ENCODE measurements at regions not wholly inside any gene's neighbourhood (a gene's known extent, or its start where the extent isn't known, plus 50 kb on each side); places are given as distances from the start of the nearest gene placed in this dataset.

DNA sequence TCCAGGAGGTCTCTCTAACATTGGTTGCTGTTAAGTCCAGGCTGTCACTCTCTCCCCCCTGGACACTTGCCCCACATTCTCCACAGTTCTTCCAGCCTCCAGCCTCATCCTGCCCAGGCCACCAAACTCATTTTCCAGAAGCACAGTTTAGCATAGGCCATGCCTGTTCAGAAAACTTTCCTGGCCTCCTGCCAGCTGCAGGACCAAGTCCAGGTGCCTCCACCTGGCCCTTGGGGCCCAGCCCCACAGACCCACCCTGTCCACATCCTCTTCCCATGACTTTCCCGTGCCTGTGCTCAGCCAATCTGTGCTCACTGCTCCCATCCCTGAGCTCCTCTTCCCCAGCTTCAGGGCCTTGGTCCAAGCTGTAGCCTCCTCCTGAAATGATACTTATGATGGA, 905.0 kb downstream of the UQCRFS1 start:
- Histone ChIP-seq H4K91ac (ENCODE audit: low read depth, low read length, poor library complexity) (no peak overlapping the region), H3K4me2 (ENCODE audit: insufficient read depth, low read length, poor library complexity, severe bottlenecking) (no peak overlapping the region), H3K9ac (ENCODE audit: low read depth, low read length, poor library complexity) (no peak overlapping the region), H3K27me3 (ENCODE audit: control insufficient read depth in 3 of 3, insufficient read depth in 3 of 3, low read depth in 1 of 3, low read length in 3 of 3) (no peaks in the 10 kb centered on the region), H3K4ac (ENCODE audit: low read length) (no peak overlapping the region), H2BK15ac (ENCODE audit: low read length) (no peak overlapping the region), H3K79me1 (ENCODE audit: low read depth, low read length) (no peaks in the 10 kb centered on the region), H2BK120ac (ENCODE audit: low read depth, low read length) (no peak overlapping the region), H2BK12ac (ENCODE audit: low read length) (no peak overlapping the region), H3K36me3 (replicated peaks in 1 of 2; ENCODE audit: control insufficient read depth in 2 of 2, insufficient read depth in 2 of 2, low read length in 2 of 2) (no peaks in the 10 kb centered on the region), H3K27ac (replicated peaks; ENCODE audit: low read length) (no peak overlapping the region), H2AFZ (ENCODE audit: low read length) (no peak overlapping the region), H2BK5ac (ENCODE audit: low read length) (no peak overlapping the region), H3K18ac (ENCODE audit: low read length) (peak overlapping the region; percentile 39), H3K23ac (ENCODE audit: low read depth, low read length, poor library complexity) (no peak overlapping the region), H2AK5ac (ENCODE audit: low read depth, low read length) (no peak overlapping the region), H3K14ac (ENCODE audit: low read length) (no peak overlapping the region), H4K8ac (ENCODE audit: low read depth, low read length) (no peak overlapping the region), H3K9me3 (replicated peaks in 1 of 2; ENCODE audit: control insufficient read depth in 2 of 2, insufficient read depth in 1 of 2, low read depth in 1 of 2, low read length in 2 of 2) (no peaks in the 10 kb centered on the region), H3K4me1 (ENCODE audit: control insufficient read depth in 2 of 2, insufficient read depth in 1 of 2, low read depth in 1 of 2, low read length in 2 of 2) (no peaks in the 10 kb centered on the region), H3K4me3 (ENCODE audit: low read length in 2 of 2) (no peak overlapping the region)
- no CpG with 5 or more reads among the region's 1 CpG for WGBS, 2 donors (ENCODE audit: extremely low coverage in 2 of 2, insufficient read length in 2 of 2, insufficient replicate concordance in 1 of 2)
- no peak for DNase-seq (ENCODE audit: low spot score)

DNA sequence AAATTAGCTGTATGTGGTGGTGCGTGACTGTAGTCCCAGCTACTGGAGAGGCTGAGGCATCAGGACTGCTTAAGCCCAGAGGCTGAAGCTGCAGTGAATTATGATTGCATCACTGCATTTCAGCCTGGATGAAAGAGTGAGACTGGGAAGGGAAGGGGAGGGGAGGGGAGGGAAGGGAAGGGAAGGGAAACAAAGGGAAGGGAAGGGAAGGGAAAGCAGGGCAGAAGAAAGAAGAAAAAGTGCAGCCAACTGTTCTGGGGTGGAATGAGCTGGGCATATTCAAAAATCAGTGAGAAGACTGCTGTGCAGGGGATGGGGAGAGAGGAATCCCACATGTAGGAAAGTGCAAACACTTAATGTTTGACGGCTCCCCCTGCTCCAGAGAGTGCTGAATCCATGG, 905.5 kb downstream of the UQCRFS1 start:
- Histone ChIP-seq H3K36me3 (replicated peaks in 1 of 2; ENCODE audit: control insufficient read depth in 2 of 2, insufficient read depth in 2 of 2, low read length in 2 of 2) (no peaks in the 10 kb centered on the region), H3K27ac (replicated peaks; ENCODE audit: low read length) (no peak overlapping the region), H3K14ac (ENCODE audit: low read length) (no peak overlapping the region), H3K9me3 (replicated peaks in 1 of 2; ENCODE audit: control insufficient read depth in 2 of 2, insufficient read depth in 1 of 2, low read depth in 1 of 2, low read length in 2 of 2) (no peaks in the 10 kb centered on the region), H2AK5ac (ENCODE audit: low read depth, low read length) (no peak overlapping the region), H2BK12ac (ENCODE audit: low read length) (no peak overlapping the region), H3K9ac (ENCODE audit: low read depth, low read length, poor library complexity) (no peak overlapping the region), H4K8ac (ENCODE audit: low read depth, low read length) (no peak overlapping the region), H2BK15ac (ENCODE audit: low read length) (no peak overlapping the region), H3K4me2 (ENCODE audit: insufficient read depth, low read length, poor library complexity, severe bottlenecking) (no peak overlapping the region), H3K27me3 (ENCODE audit: control insufficient read depth in 3 of 3, insufficient read depth in 3 of 3, low read depth in 1 of 3, low read length in 3 of 3) (no peaks in the 10 kb centered on the region), H2BK5ac (ENCODE audit: low read length) (no peak overlapping the region), H2AFZ (ENCODE audit: low read length) (no peak overlapping the region), H4K91ac (ENCODE audit: low read depth, low read length, poor library complexity) (no peak overlapping the region), H3K4me1 (ENCODE audit: control insufficient read depth in 2 of 2, insufficient read depth in 1 of 2, low read depth in 1 of 2, low read length in 2 of 2) (no peaks in the 10 kb centered on the region), H3K4me3 (ENCODE audit: low read length in 2 of 2) (no peak overlapping the region), H3K23ac (ENCODE audit: low read depth, low read length, poor library complexity) (no peak overlapping the region), H3K79me1 (ENCODE audit: low read depth, low read length) (no peaks in the 10 kb centered on the region), H2BK120ac (ENCODE audit: low read depth, low read length) (no peak overlapping the region), H3K18ac (ENCODE audit: low read length) (peak overlapping the region; percentile 3), H3K4ac (ENCODE audit: low read length) (no peak overlapping the region)
- no CpG with 5 or more reads among the region's 2 CpGs for WGBS, 2 donors (ENCODE audit: extremely low coverage in 2 of 2, insufficient read length in 2 of 2, insufficient replicate concordance in 1 of 2)
- no peak for DNase-seq (ENCODE audit: low spot score)

DNA sequence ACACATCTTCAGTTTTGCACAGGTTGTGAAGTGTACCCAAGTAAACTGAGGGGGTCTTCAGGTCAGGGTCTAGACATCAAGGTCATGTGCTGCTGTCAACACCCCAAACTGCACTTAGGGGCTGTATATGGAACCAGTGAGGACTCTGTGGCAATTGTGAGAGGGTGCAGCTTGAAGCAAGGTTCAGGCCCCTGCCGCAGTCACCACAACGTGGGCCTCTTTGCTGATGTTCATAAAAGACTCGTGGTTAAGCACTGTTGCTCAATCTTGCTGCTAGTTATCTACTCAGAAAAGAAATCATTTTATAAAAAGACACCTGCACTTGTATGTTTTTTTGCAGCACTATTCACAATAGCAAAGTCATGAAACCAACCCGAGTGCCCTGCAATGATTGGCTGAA, 907.4 kb downstream of the UQCRFS1 start:
- Histone ChIP-seq H3K18ac (ENCODE audit: low read length) (no peak overlapping the region), H2BK15ac (ENCODE audit: low read length) (no peak overlapping the region), H3K4ac (ENCODE audit: low read length) (no peak overlapping the region), H3K9ac (ENCODE audit: low read depth, low read length, poor library complexity) (no peak overlapping the region), H3K4me2 (ENCODE audit: insufficient read depth, low read length, poor library complexity, severe bottlenecking) (no peak overlapping the region), H3K23ac (ENCODE audit: low read depth, low read length, poor library complexity) (no peak overlapping the region), H3K9me3 (replicated peaks in 1 of 2; ENCODE audit: control insufficient read depth in 2 of 2, insufficient read depth in 1 of 2, low read depth in 1 of 2, low read length in 2 of 2) (no peaks in the 10 kb centered on the region), H2AFZ (ENCODE audit: low read length) (no peak overlapping the region), H2AK5ac (ENCODE audit: low read depth, low read length) (no peak overlapping the region), H4K8ac (ENCODE audit: low read depth, low read length) (no peak overlapping the region), H2BK120ac (ENCODE audit: low read depth, low read length) (no peak overlapping the region), H4K91ac (ENCODE audit: low read depth, low read length, poor library complexity) (no peak overlapping the region), H3K27me3 (ENCODE audit: control insufficient read depth in 3 of 3, insufficient read depth in 3 of 3, low read depth in 1 of 3, low read length in 3 of 3) (no peaks in the 10 kb centered on the region), H3K79me1 (ENCODE audit: low read depth, low read length) (no peaks in the 10 kb centered on the region), H3K4me3 (ENCODE audit: low read length in 2 of 2) (no peak overlapping the region), H3K36me3 (replicated peaks in 1 of 2; ENCODE audit: control insufficient read depth in 2 of 2, insufficient read depth in 2 of 2, low read length in 2 of 2) (no peaks in the 10 kb centered on the region), H3K27ac (replicated peaks; ENCODE audit: low read length) (no peak overlapping the region), H2BK12ac (ENCODE audit: low read length) (no peak overlapping the region), H3K4me1 (ENCODE audit: control insufficient read depth in 2 of 2, insufficient read depth in 1 of 2, low read depth in 1 of 2, low read length in 2 of 2) (no peaks in the 10 kb centered on the region), H3K14ac (ENCODE audit: low read length) (no peak overlapping the region), H2BK5ac (ENCODE audit: low read length) (no peak overlapping the region)
- no CpG with 5 or more reads among the region's 4 CpGs for WGBS, 2 donors (ENCODE audit: extremely low coverage in 2 of 2, insufficient read length in 2 of 2, insufficient replicate concordance in 1 of 2)
- DNase-seq (ENCODE audit: low spot score) = no peak

DNA sequence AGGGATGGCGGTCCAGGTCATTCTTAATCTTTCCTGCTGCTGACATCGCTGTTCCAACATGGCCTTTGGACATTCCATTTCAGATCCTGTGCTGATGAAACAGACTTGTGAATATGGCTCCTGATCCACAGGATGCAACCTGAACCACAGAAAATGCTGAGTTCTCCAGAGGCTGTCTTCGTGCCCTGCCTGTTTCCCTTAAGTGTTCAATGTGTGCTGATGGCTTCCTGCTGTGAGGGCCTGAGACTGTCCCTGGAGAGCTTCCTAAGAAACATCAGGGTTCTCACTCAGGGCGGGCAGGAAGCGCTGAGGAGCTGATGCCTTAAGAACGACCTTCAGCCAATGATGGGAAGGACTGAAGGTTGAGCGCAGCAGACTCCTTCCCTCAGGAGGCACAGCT, 909.4 kb downstream of the UQCRFS1 start:
- H3K36me3 ChIP-seq (replicated peaks in 1 of 2; ENCODE audit: control insufficient read depth in 2 of 2, insufficient read depth in 2 of 2, low read length in 2 of 2) = no peaks in the 10 kb centered on the region
- H4K8ac ChIP-seq (ENCODE audit: low read depth, low read length) = no peak overlapping the region
- H3K14ac ChIP-seq (ENCODE audit: low read length) = no peak overlapping the region
- no peak overlapping the region for H2AFZ ChIP-seq (ENCODE audit: low read length)
- H3K9ac ChIP-seq (ENCODE audit: low read depth, low read length, poor library complexity) = no peak overlapping the region
- H3K4me2 ChIP-seq (ENCODE audit: insufficient read depth, low read length, poor library complexity, severe bottlenecking) = no peak overlapping the region
- H3K27me3 ChIP-seq (ENCODE audit: control insufficient read depth in 3 of 3, insufficient read depth in 3 of 3, low read depth in 1 of 3, low read length in 3 of 3) = no peaks in the 10 kb centered on the region
- H2BK120ac ChIP-seq (ENCODE audit: low read depth, low read length) = no peak overlapping the region
- no peak overlapping the region for H2BK15ac ChIP-seq (ENCODE audit: low read length)
- no peak overlapping the region for H3K4me3 ChIP-seq (ENCODE audit: low read length in 2 of 2)
- no peak overlapping the region for H2BK12ac ChIP-seq (ENCODE audit: low read length)
- no CpG with 5 or more reads among the region's 7 CpGs for WGBS, 2 donors (ENCODE audit: extremely low coverage in 2 of 2, insufficient read length in 2 of 2, insufficient replicate concordance in 1 of 2)
- H3K23ac ChIP-seq (ENCODE audit: low read depth, low read length, poor library complexity) = no peak overlapping the region
- no peak overlapping the region for H3K18ac ChIP-seq (ENCODE audit: low read length)
- no peak for DNase-seq (ENCODE audit: low spot score)
- no peaks in the 10 kb centered on the region for H3K9me3 ChIP-seq (replicated peaks in 1 of 2; ENCODE audit: control insufficient read depth in 2 of 2, insufficient read depth in 1 of 2, low read depth in 1 of 2, low read length in 2 of 2)
- no peak overlapping the region for H4K91ac ChIP-seq (ENCODE audit: low read depth, low read length, poor library complexity)
- no peak overlapping the region for H3K27ac ChIP-seq (replicated peaks; ENCODE audit: low read length)
- no peaks in the 10 kb centered on the region for H3K79me1 ChIP-seq (ENCODE audit: low read depth, low read length)
- H2AK5ac ChIP-seq (ENCODE audit: low read depth, low read length) = no peak overlapping the region
- no peak overlapping the region for H3K4ac ChIP-seq (ENCODE audit: low read length)
- H3K4me1 ChIP-seq (ENCODE audit: control insufficient read depth in 2 of 2, insufficient read depth in 1 of 2, low read depth in 1 of 2, low read length in 2 of 2) = no peaks in the 10 kb centered on the region
- no peak overlapping the region for H2BK5ac ChIP-seq (ENCODE audit: low read length)

All from neuronal stem cell (in vitro differentiated cells).